GM19438 (cell line): ENCODE measurements at regions not wholly inside any gene's neighbourhood (a gene's known extent, or its start where the extent isn't known, plus 50 kb on each side); places are given as distances from the start of the nearest gene placed in this dataset.
"Not testable (repeated sequence)": the region's sequence is repeated elsewhere in the genome, so short reads cannot be mapped to it uniquely, and the experiment has no call there.

Experiments used
- ATAC-seq: cut with Tn5 transposase; IDR thresholded peaks from one replicate; pipeline ENCODE4 v1.9.1; 2021; ENCODE audit warnings: low read depth; ENCODE audit not compliant: unreplicated experiment

DNA sequence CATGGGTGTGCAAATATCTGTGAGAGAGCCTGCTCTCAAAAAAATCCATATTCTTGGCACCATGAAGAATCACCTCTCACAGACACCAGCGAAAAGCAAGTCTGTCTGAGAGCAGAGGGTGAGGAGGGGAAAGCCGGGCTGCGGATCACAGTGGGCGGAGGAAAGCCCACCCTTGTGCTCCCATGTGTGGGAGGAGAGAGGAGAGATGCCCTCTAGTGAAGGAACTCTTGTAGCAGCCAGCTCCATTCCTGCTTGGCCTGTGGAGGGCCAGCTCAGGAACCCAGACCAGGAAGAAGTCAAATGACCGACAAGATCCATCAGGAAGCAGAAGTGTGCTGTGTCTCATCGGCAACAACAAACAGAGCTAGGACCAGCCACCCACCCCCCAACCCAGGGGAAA, 321.7 kb upstream of the PLGLB1 start:
- ATAC-seq: not testable (repeated sequence)

DNA sequence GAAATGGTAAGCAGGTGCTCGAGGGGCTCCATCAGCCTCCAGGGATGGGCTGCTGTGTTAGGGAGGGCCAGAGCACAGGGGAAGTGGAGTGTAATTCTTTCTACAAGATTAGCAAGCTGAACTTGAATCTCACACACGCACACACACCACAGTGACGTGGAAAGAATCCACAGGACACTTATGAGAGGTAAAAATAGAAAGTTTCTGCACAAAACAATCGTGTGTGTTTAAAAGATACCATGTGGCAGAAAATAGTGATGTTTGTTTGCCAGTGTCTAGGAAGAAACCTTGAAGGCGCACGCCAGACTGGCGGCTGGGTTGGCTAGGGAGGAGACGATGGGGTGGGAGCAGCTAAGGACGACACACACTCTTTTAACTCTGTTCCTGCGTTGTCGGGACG, 323.6 kb upstream of the PLGLB1 start:
- not testable (repeated sequence) for ATAC-seq

DNA sequence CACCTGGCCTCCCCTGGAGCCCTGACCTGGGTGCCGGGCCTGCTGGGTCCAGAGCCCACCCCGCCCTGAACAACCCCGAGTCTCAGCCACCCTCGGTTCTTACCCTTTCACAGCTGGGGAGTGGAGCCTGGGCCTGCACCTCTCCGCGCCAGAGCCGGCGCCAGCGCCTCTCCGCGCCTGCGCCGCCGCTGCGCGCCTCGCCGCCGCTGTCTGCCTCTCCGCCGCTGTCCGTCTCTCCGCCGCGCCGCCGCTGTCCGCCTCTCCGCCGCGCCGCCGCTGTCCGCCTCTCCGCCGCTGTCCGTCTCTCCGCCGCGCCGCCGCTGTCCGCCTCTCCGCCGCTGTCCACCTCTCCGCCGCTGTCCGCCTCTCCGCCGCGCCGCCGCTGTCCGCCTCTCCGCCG, 326.9 kb upstream of the PLGLB1 start:
- not testable (repeated sequence) for ATAC-seq

DNA sequence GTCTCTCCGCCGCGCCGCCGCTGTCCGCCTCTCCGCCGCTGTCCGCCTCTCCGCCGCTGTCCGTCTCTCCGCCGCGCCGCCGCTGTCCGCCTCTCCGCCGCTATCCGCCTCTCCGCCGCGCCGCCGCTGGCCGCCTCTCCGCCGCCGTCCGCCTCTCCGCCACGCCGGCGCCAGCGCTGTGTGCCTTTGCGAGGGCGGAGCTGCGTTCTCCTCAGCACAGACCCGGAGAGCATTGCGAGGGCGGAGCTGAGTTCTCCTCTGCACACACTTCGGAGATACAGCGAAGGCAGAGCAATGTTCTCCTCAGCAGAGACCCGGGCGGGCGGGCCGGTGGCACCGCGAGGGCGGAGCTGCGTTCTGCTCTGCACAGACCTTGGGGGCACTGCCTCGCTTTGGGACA, 327.4 kb upstream of the PLGLB1 start:
- ATAC-seq: not testable (repeated sequence)

DNA sequence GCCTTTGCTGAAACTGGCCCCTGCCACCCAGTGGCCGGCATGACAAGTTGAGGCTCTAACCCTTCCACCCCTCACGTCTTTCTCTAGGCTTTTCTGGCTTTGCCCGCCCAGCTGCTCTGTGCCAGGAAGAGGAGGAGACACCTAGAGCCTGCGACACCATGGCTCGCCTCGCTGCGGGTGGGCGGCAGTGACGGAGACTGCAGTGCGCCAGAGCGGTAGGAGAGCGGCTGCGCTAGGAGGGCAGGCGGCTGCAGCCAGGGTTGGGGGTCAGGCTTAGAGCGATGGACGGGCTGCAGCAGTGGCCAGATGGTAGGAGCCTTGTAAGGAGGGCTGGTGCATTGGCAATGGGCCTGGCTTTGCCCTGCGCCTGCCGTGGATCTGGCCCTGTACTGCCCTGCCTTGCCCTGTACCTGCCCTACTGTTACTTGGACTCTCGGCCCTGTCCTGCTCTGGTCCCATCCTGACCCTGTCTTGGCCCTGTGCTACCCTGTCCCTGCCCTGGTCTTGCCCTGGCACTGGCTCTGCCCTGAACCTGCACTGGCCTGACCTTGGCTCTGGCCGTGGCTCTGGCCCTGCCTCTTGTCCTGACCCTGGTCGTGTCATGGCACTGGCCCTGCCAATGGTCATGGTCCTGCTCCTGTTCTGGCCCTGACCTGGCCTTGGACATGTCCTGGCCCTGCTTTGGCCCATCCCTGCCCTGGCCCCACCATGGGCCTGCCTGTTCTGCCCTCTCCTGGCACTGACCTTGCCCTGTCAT, 330.7 kb upstream of the PLGLB1 start:
- not testable (repeated sequence) for ATAC-seq

DNA sequence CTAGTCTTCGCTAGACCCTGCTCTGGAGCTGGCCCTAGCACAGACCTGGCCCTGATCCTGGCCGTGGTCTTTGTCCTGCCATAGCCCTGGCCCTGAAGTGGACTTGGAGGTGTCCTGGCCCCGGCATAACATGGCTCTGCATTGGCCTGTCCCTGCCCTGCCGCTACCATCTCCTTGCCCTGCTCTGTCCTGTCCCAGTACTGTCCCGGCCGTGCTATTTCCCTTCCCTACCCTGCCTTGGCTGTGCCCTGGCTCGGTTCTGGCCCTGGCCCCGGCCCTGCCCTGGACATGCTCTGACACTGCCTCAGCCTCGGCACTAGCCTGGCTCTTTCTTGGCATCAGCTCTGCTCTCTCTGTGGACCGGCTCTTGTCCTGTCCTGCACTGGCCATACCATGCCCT, 331.8 kb upstream of the PLGLB1 start:
- ATAC-seq: not testable (repeated sequence)

DNA sequence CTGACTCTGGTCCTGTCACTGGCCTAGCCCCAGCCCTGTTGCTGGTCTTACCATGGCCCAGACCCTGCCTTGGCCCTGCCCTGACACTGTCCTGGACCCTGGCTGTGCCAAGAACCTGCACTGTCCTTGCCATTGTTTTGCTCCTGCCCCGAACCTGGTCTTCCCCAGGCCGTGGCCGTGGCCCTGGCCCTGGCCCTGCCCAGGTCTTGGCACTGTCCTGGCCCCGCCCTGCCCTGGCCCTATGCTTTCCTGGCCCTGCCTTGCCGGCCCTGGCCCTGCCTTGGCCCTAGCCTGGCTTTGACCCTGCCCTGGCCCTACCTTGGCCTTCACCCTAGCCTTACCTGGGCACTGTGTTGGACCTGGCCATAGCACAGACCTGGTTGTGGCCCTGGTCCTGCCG, 332.5 kb upstream of the PLGLB1 start:
- not testable (repeated sequence) for ATAC-seq

DNA sequence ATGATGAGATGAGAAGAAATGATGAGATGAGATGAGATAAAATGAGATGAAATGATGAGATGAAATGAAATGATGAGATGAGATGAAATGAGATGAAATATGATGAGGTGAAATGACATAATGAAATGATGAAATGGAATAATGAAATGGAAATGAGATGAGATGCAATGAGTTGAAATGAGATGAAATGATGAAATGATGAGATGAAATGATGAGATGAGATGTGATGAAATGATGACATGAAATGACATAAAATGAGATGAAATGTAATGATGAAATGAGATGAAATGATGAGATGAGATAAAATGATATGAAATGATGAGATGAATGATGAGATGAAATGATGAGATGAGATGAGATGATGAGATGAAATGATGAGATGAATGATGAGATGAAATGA, 338.6 kb upstream of the PLGLB1 start:
- not testable (repeated sequence) for ATAC-seq

DNA sequence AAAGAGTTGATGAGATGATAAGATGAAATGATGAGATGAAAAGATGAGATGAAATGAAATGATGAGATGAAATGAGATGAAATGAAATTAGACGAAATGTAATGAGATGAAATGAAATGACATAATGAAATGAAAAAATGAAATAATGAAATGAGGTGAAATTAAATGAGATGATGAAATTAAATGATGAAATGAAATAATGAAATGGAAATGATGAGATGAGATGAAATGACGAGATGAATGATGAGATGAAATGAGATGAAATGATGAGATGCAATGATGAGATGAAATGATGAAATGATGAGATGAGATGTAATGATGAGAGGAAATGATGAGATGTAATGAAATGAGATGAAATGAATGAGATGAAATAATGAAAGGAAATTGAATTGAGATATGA, 339.3 kb upstream of the PLGLB1 start:
- ATAC-seq: not testable (repeated sequence)

DNA sequence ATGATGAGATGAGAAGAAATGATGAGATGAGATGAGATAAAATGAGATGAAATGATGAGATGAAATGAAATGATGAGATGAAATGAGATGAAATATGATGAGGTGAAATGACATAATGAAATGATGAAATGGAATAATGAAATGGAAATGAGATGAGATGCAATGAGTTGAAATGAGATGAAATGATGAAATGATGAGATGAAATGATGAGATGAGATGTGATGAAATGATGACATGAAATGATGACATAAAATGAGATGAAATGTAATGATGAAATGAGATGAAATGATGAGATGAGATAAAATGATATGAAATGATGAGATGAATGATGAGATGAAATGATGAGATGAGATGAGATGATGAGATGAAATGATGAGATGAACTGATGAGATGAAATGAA, 340.2 kb upstream of the PLGLB1 start:
- not testable (repeated sequence) for ATAC-seq

DNA sequence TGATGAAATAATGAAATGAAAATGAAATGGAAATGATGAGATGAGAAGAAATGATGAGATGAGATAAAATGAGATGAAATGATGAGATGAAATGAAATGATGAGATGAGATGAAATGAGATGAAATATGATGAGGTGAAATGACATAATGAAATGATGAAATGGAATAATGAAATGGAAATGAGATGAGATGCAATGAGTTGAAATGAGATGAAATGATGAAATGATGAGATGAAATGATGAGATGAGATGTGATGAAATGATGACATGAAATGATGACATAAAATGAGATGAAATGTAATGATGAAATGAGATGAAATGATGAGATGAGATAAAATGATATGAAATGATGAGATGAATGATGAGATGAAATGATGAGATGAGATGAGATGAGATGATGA, 342.7 kb upstream of the PLGLB1 start:
- not testable (repeated sequence) for ATAC-seq

DNA sequence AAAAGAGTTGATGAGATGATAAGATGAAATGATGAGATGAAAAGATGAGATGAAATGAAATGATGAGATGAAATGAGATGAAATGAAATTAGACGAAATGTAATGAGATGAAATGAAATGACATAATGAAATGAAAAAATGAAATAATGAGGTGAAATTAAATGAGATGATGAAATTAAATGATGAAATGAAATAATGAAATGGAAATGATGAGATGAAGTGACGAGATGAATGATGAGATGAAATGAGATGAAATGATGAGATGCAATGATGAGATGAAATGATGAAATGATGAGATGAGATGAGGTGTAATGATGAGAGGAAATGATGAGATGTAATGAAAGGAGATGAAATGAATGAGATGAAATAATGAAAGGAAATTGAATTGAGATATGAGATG, 343.4 kb upstream of the PLGLB1 start:
- ATAC-seq: not testable (repeated sequence)

DNA sequence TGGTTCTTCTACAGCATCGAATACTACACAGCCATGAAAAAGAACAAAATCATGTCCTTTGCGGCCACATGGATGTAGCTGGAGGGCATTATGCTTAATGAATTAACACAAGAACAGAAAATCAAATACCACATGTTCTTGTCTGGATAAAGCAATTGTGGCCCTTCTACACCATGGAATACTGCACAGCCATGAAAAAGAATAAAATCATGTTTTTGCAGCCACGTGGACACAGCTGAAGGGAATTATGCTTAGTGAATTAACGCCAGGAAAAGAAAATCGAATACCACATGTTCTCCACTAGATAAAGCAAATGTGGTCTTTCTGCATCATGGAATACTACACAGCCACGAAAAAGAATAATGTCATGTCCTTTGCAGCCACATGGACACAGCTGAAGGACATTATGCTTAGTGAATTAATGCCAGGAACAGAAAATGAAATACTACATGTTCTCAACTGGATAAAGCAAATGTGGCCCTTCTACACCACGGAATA, 361.8 kb upstream of the PLGLB2 start:
- not testable (repeated sequence) for ATAC-seq

DNA sequence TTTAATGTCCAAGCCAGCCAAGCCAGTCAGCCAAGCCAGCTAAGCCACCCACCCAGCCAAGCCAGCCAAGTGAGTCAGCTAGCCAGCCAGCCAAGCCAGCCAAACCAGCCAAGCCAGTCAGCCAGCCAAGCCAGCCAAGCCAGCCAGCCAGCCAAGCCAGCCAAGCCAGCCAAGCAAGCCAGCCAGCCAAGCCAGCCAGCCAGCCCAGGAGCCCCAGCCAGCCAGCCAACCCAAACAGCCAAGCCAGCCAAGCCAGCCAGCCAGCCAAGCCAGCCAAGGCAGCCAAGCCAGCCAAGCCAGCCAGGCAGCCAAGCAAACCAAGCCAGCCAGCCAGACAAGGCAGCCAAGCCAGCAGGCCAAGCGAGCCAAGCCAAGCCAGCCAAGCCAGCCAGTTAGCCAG, 352.1 kb upstream of the PLGLB2 start:
- ATAC-seq: not testable (repeated sequence)

DNA sequence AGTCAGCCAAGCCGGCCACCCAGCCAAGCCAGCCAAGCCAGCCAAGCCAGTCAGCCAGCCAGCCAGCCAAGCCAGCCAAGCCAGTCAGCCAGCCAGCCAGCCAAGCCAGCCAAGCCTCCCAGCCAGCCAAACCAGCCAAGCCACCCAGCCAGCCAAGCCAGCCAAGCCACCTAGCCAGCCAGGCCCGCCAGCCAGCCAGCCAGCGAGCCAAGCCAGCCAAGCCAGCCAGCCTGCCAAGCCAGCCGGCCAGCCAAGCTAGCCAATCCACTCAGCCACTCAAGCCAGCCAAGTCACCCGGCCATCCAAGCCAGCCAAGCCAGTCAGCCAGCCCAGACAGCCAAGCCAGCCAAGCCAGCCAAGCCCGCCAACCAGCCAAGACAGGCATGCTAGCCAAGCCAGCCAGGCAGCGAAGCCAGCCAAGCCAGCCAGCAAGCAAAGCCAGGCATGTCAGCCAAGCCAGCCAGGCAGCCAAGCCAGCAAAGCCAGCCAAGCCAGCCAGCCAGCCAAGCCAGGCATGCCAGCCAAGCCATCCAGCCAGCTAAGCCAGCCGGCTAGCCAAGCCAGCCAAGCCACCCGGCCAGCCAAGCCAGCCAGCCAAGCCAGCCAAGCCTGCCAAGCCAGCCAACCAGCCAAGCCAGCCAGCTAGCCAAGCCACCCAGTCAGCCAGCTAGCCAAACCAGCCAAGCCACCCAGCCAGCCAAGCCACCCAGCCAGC, 351.2 kb upstream of the PLGLB2 start:
- ATAC-seq: not testable (repeated sequence)

DNA sequence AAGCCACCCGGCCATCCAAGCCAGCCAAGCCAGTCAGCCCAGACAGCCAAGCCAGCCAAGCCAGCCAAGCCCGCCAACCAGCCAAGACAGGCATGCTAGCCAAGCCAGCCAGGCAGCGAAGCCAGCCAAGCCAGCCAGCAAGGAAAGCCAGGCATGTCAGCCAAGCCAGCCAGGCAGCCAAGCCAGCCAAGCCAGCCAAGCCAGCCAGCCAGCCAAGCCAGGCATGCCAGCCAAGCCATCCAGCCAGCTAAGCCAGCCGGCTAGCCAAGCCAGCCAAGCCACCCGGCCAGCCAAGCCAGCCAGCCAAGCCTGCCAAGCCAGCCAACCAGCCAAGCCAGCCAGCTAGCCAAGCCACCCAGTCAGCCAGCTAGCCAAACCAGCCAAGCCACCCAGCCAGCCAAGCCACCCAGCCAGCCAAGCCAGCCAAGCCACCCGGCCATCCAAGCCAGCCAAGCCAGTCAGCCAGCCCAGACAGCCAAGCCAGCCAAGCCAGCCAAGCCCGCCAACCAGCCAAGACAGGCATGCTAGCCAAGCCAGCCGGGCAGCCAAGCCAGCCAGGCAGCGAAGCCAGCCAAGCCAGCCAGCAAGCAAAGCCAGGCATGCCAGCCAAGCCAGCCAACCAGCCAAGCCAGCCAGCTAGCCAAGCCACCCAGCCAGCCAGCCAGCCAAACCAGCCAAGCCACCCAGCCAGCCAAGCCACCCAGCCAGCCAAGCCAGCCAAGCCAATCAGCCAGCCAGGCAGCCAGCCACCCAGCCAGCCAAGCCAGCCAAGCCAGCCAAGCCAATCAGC, 350.4 kb upstream of the PLGLB2 start:
- not testable (repeated sequence) for ATAC-seq

DNA sequence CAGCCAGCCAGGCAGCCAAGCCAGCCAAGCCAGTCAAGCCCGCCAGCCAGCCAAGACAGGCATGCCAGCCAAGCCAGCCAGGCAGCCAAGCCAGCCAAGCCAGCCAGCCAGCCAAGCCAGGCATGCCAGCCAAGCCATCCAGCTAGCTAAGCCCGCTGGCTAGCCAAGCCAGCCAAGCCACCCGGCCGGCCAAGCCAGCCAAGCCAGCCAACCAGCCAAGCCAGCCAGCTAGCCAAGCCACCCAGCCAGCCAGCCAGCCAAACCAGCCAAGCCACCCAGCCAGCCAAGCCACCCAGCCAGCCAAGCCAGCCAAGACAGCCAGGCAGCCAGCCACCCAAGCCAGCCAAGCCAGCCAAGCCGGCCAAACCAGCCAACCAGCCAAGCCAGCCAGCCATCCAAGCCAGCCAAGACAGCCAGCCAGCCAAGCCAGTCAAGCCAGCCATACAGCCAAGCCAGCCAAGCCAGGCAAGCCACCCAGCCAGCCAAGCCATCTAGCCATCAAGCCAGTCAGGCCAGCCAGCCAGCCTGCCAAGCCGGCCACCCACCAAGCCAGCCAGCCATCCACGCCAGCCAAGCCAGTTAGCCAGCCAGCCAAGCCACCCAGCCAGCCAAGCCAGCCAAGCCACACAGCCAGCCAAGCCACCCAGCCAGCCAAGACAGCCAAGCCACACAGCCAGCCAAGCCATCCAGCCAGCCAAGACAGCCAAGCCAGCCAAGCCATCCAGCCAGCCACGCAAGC, 349.2 kb upstream of the PLGLB2 start:
- not testable (repeated sequence) for ATAC-seq

DNA sequence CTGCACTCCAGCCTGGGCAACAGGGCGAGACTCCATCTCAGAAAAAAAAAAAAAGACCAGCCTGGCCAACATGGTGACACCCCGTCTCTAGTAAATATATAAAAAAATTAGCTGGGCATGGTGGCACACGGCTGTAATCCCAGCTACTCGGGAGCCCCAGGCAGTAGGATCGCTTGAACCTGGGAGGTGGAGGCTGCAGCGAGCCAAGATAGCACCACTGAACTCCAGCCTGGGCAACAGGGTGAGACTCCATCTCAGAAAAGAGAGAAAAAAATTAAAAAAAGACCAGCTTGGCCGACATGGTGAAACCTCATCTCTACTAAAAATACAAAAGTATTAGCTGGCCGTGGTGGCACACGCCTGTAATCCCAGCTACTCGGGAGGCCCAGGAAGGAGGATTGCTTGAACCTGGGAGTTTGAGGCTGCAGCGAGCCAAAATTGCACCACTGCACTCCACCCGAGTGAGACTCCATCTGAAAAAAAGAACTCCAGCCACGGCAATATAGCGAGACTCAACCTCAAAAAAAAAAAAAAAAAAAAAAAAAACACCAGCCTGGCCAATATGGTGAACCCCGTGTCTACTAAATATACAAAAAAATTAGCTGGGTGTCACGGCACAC, 346.1 kb upstream of the PLGLB2 start:
- no peak for ATAC-seq

DNA sequence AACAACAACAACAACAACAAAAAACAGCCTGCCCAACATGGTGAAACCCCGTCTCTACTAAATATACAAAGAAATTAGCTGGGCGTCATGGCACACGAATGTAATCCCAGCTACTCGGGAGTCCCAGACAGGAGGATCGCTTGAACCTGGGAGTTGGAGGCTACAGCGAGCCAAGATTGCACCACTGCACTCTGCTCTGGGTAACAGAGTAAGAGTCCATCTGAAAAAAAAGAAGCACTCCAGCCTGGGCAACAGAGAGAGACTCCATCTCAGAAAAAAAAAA, 344.1 kb upstream of the PLGLB2 start:
- no peak for ATAC-seq
